HFF-Myc (cell line): ENCODE measurements at regions not wholly inside any gene's neighbourhood (a gene's known extent, or its start where the extent isn't known, plus 50 kb on each side); places are given as distances from the start of the nearest gene placed in this dataset.
"Not testable (repeated sequence)": the region's sequence is repeated elsewhere in the genome, so short reads cannot be mapped to it uniquely, and the experiment has no call there.

Experiments
- DNase-seq: peaks from one replicate; pipeline ENCODE4 v3.0.0-alpha.2; 2011; ENCODE audit warnings: low read depth; ENCODE audit errors: extremely low read depth
- H3K4me3 ChIP-seq: replicated peaks from 2 replicates; pipeline ENCODE4 v1.5.1; 2011; ENCODE audit warnings: low read depth, mild to moderate bottlenecking, control low read depth, low read length
- TF ChIP-seq, protein P1 (sequence below): IDR thresholded peaks from 2 replicates; pipeline ENCODE4 v1.5.1; 2012; ENCODE audit warnings: mild to moderate bottlenecking, low read depth, low read length, control low read depth; ENCODE audit errors: missing control alignments

- TF ChIP-seq, protein P1, sequence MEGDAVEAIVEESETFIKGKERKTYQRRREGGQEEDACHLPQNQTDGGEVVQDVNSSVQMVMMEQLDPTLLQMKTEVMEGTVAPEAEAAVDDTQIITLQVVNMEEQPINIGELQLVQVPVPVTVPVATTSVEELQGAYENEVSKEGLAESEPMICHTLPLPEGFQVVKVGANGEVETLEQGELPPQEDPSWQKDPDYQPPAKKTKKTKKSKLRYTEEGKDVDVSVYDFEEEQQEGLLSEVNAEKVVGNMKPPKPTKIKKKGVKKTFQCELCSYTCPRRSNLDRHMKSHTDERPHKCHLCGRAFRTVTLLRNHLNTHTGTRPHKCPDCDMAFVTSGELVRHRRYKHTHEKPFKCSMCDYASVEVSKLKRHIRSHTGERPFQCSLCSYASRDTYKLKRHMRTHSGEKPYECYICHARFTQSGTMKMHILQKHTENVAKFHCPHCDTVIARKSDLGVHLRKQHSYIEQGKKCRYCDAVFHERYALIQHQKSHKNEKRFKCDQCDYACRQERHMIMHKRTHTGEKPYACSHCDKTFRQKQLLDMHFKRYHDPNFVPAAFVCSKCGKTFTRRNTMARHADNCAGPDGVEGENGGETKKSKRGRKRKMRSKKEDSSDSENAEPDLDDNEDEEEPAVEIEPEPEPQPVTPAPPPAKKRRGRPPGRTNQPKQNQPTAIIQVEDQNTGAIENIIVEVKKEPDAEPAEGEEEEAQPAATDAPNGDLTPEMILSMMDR = no peak
- no peak for DNase-seq
- no peak overlapping the region for H3K4me3 ChIP-seq
Measured at GRCh38 chr7:86089455-86089854, 554.3 kb upstream of the GRM3 start.

- DNase-seq = not testable (repeated sequence)
Measured at GRCh38 chr7:86064572-86064971, 579.1 kb upstream of the GRM3 start.

DNA sequence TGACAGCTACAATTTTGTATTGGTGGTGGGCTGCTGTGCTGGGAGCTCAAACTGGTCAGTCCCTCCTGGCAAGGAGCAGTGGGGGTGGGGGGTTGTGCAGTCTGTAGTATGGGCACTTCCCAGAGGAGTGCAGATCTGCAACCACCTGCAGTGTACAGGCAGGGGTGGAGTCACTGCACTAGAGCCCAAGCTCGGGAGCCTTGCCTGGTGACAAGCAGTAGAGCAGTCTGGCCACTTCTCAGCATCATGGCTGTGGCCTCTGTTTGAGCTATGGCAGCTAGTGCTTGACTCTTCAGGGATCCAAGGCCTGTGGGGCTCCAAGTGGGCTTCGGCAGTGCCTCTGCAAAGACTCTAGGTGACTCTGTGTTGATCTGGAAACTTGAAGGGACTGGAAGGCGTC is 585.1 kb upstream of the GRM3 start:
- TF ChIP-seq, protein P1 = no peak
- H3K4me3 ChIP-seq = no peak overlapping the region
- DNase-seq = no peak

More at GRCh38 chr7:86064572-86064971, 579.1 kb upstream of the GRM3 start:
- H3K4me3 ChIP-seq = not testable (repeated sequence)

- no peak for DNase-seq
- no peak overlapping the region for H3K4me3 ChIP-seq
- TF ChIP-seq, protein P1 = no peak
Measured at GRCh38 chr7:86050918-86051317, 592.8 kb upstream of the GRM3 start.

- TF ChIP-seq, protein P1 = no peak
- H3K4me3 ChIP-seq = no peak overlapping the region
- no peak for DNase-seq
Measured at GRCh38 chr7:86049910-86050309, 593.8 kb upstream of the GRM3 start.

GRCh38 chr7:86045197-86045596 is 598.5 kb upstream of the GRM3 start:
- not testable (repeated sequence) for H3K4me3 ChIP-seq, DNase-seq

DNA sequence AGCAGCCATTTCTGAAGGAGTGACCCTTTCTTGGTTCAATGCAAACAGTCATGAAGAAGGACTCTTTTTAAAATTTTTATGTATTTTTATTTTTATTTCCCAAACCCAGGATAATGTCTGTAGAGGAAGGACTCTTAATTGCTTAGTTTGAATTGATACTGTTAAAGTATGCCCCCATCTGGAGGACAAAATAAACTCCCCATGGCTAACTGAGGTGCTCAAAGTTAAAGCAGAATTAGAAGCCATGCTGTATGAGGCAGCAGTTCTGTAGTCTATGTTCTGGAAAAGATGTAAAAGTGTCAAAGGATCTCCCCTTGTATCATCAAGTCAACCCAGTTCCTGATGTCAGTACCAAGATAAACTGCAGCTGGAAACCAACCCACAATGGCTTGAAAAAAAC is 617.9 kb upstream of the GRM3 start:
- no peak overlapping the region for H3K4me3 ChIP-seq
- TF ChIP-seq, protein P1 = no peak
- DNase-seq = no peak

GRCh38 chr7:86013662-86014061 is 630.0 kb upstream of the GRM3 start:
- no peak for DNase-seq
- TF ChIP-seq, protein P1 = no peak

More at GRCh38 chr7:86013662-86014061, 630.0 kb upstream of the GRM3 start:
- no peak overlapping the region for H3K4me3 ChIP-seq
